SK-N-SH (cell line): ENCODE measurements at regions not wholly inside any gene's neighbourhood (a gene's known extent, or its start where the extent isn't known, plus 50 kb on each side); places are given as distances from the start of the nearest gene placed in this dataset.

Source experiments
- CTCF ChIA-PET: fragments of 300-600, 350-600 bp; formaldehyde crosslinking; extraction: SDS; loops from one replicate; lab custom pipeline; 2021; lab: Yijun Ruan, JAX
- POLR2A ChIA-PET: fragments of 350-600 bp; sonication (Branson Sonifier 250); formaldehyde crosslinking; extraction: SDS; loops from one replicate; lab custom pipeline; 2020; ENCODE audit warnings: antibody characterized with exemption, inconsistent platforms; lab: Yijun Ruan, JAX
- DNase-seq: peaks from one replicate; pipeline ENCODE4 v3.0.0; 2012
- H2AFZ ChIP-seq: fragments of 200-600 bp; sonication (generic); 2 replicates; pipeline ENCODE4 v1.8.1; 2016; ENCODE audit warnings: antibody characterized with exemption, mild to moderate bottlenecking, low read depth
- H3F3A ChIP-seq: fragments of 200-600 bp; sonication (generic); replicated peaks from 2 replicates; pipeline ENCODE3; 2016; ENCODE audit warnings: antibody characterized with exemption, mild to moderate bottlenecking; ENCODE audit not compliant: insufficient read depth
- H3K27ac ChIP-seq, 2 experiments: fragments of 200-500 bp in 1 of 2; fragments of 200-600 bp in 1 of 2; sonication (Bioruptor generic) in 1 of 2; sonication (generic), shearing (Covaris generic) in 1 of 2; 2 replicates each; pipeline versions ENCODE4 v1.5.1 to v1.6.1; 2014 to 2016; ENCODE audit warnings: low read depth in 2 of 2, inconsistent platforms in 1 of 2, low read length in 1 of 2, mild to moderate bottlenecking in 1 of 2, mixed read lengths in 1 of 2
- H3K27me3 ChIP-seq: fragments of 200-600 bp; sonication (generic), shearing (Covaris generic); 2 replicates; pipeline ENCODE4 v1.6.1; 2016; ENCODE audit warnings: mixed run types; ENCODE audit not compliant: insufficient read depth
- H3K36me3 ChIP-seq, 2 experiments: fragments of 200-500 bp in 1 of 2; fragments of 200-600 bp in 1 of 2; sonication (Bioruptor generic) in 1 of 2; sonication (generic) in 1 of 2; replicated peaks in 1 of 2; 2 replicates each; pipeline versions ENCODE3 to v1.5.1; 2014 to 2016; ENCODE audit warnings: low read length in 1 of 2, mild to moderate bottlenecking in 1 of 2; ENCODE audit not compliant: insufficient read depth in 2 of 2, control insufficient read depth in 1 of 2
- H3K4me1 ChIP-seq, 2 experiments: fragments of 200-500 bp in 1 of 2; fragments of 200-600 bp in 1 of 2; sonication (Bioruptor generic) in 1 of 2; sonication (generic), shearing (Covaris generic) in 1 of 2; 2 replicates each; pipeline versions ENCODE4 v1.5.1 to v1.6.1; 2014 to 2016; ENCODE audit warnings: low read depth in 1 of 2, low read length in 1 of 2, mixed run types in 1 of 2; ENCODE audit not compliant: insufficient read depth in 2 of 2, control insufficient read depth in 1 of 2
- H3K4me2 ChIP-seq: fragments of 200-600 bp; sonication (generic), shearing (Covaris generic); 2 replicates; pipeline ENCODE4 v1.6.1; 2017; ENCODE audit warnings: mixed run types
- H3K4me3 ChIP-seq, 2 experiments: fragments of 200-500 bp in 1 of 2; fragments of 200-600 bp in 1 of 2; sonication (Bioruptor generic) in 1 of 2; sonication (generic), shearing (Covaris generic) in 1 of 2; 2 replicates each; pipeline versions ENCODE4 v1.5.1 to v1.8.1; 2014 to 2016; ENCODE audit warnings: low read depth in 2 of 2, inconsistent platforms in 1 of 2, low read length in 1 of 2, mild to moderate bottlenecking in 1 of 2, mixed read lengths in 1 of 2, moderate library complexity in 1 of 2
- H3K79me2 ChIP-seq: fragments of 200-600 bp; sonication (generic); 2 replicates; pipeline ENCODE4 v1.8.1; 2017; ENCODE audit warnings: mild to moderate bottlenecking; ENCODE audit not compliant: insufficient read depth
- H3K9ac ChIP-seq: fragments of 200-600 bp; sonication (generic); 2 replicates; pipeline ENCODE4 v1.6.1; 2017; ENCODE audit warnings: mixed run types
- H3K9me2 ChIP-seq: fragments of 200-600 bp; sonication (generic); 2 replicates; pipeline ENCODE4 v1.6.1; 2017; ENCODE audit warnings: mixed run types
- H3K9me3 ChIP-seq: fragments of 200-600 bp; sonication (generic); 2 replicates; pipeline ENCODE4 v1.6.1; 2017; ENCODE audit warnings: mixed run types, mild to moderate bottlenecking, moderate library complexity
- H4K20me1 ChIP-seq: fragments of 200-600 bp; sonication (generic); 2 replicates; pipeline ENCODE4 v1.6.1; 2017; ENCODE audit warnings: mild to moderate bottlenecking, mixed run types; ENCODE audit not compliant: insufficient read depth
- CHD2 ChIP-seq: fragments of 150-350 bp; IDR thresholded peaks from 2 replicates; pipeline ENCODE4 v1.6.1; 2018; ENCODE audit warnings: low read length; ENCODE audit not compliant: partially characterized antibody
- EP300 ChIP-seq, 2 experiments: IDR thresholded peaks; 2 replicates each; pipeline versions ENCODE4 v1.4.0 to v1.6.1; 2012; ENCODE audit warnings: borderline replicate concordance in 1 of 2, low read depth in 1 of 2, low read length in 1 of 2
- EZH2phosphoT487 ChIP-seq: fragments of 200-600 bp; sonication (generic); IDR thresholded peaks from 2 replicates; pipeline ENCODE4 v1.6.1; 2017; ENCODE audit warnings: low read depth, mixed run types, mild to moderate bottlenecking, antibody characterized with exemption, moderate library complexity, borderline replicate concordance
- FOSL2 ChIP-seq: IDR thresholded peaks from 2 replicates; pipeline ENCODE4 v1.4.0; 2012; ENCODE audit warnings: low read depth, mild to moderate bottlenecking, moderate library complexity, borderline replicate concordance
- FOXJ3 ChIP-seq: sonication (generic); formaldehyde crosslinking; IDR thresholded peaks from 2 replicates; pipeline ENCODE4 v1.5.1; 2020; ENCODE audit warnings: mild to moderate bottlenecking, missing genetic modification reagents
- FOXM1 ChIP-seq: IDR thresholded peaks from 2 replicates; pipeline ENCODE4 v1.4.0; 2012; ENCODE audit warnings: low read depth, mild to moderate bottlenecking
- GABPA ChIP-seq: IDR thresholded peaks from 2 replicates; pipeline ENCODE4 v1.4.0; 2012; ENCODE audit warnings: low read depth, mild to moderate bottlenecking
- MEF2A ChIP-seq: IDR thresholded peaks from 2 replicates; pipeline ENCODE4 v1.4.0; 2012; ENCODE audit warnings: low read depth, borderline replicate concordance
- NRF1 ChIP-seq: IDR thresholded peaks from 2 replicates; pipeline ENCODE4 v1.6.1; 2012; ENCODE audit warnings: low read depth, mild to moderate bottlenecking, low read length
- RCOR1 ChIP-seq: fragments of 150-350 bp; IDR thresholded peaks from 2 replicates; pipeline ENCODE4 v1.6.1; 2017; ENCODE audit warnings: antibody characterized with exemption, low read length
- RXRA ChIP-seq: IDR thresholded peaks from 2 replicates; pipeline ENCODE4 v1.4.0; 2012; ENCODE audit warnings: low read depth, mild to moderate bottlenecking, borderline replicate concordance
- SIN3A ChIP-seq: IDR thresholded peaks from 2 replicates; pipeline ENCODE4 v1.6.1; 2012; ENCODE audit warnings: low read depth, mild to moderate bottlenecking, low read length, moderate library complexity, borderline replicate concordance
- SMC3 ChIP-seq: IDR thresholded peaks from 2 replicates; pipeline ENCODE4 v1.6.1; 2012; ENCODE audit warnings: low read depth, low read length, improper control_type of control experiment
- TCF12 ChIP-seq: IDR thresholded peaks from 2 replicates; pipeline ENCODE4 v1.4.0; 2012
- YY1 ChIP-seq: IDR thresholded peaks from 2 replicates; pipeline ENCODE4 v1.4.0; 2012; ENCODE audit warnings: low read depth, mild to moderate bottlenecking
- WGBS: methylation state at CpG from one replicate; pipeline ENCODE4 v1.1.6; 2017; ENCODE audit warnings: low lambda C conversion rate; 5-methylcytosine and 5-hydroxymethylcytosine counted together
- TF ChIP-seq, protein P1 (sequence below): IDR thresholded peaks from 2 replicates; pipeline ENCODE4 v1.4.0; 2012; ENCODE audit warnings: low read depth, borderline replicate concordance
- TF ChIP-seq, protein P2 (sequence below): IDR thresholded peaks from 2 replicates; pipeline ENCODE4 v1.4.0; 2012; ENCODE audit warnings: low read depth
- TF ChIP-seq, protein P3 (sequence below): IDR thresholded peaks from 2 replicates; pipeline ENCODE4 v1.4.0; 2012; ENCODE audit warnings: low read depth, borderline replicate concordance
- TF ChIP-seq, protein P4 (sequence below): fragments of 200-600 bp; sonication (generic); IDR thresholded peaks from 2 replicates; pipeline ENCODE4 v1.6.1; 2017; ENCODE audit warnings: antibody characterized with exemption, mild to moderate bottlenecking, moderate library complexity
- TF ChIP-seq, protein P5 (sequence below): IDR thresholded peaks from 2 replicates; pipeline ENCODE4; 2012

DNA sequence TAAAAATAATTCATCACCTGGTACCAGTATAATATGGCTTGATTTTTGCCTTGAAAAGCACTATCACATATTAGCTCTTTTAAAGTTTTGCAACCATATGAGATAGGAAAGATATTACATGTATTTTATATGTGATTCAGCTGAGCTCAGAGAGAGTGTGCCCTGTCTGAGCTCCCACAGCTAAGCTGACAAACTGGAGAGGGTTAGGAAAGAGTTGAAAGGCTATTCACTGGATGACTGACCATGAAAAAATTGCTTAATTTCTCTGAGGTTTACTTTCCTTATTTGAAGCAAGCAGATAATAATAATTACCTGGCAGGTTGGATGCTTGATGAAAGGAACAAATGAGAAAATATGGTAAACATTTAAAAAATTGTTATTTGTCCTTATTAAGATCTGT is 97.4 kb upstream of the CCDC80 start (continued):
- TF ChIP-seq, protein P1, sequence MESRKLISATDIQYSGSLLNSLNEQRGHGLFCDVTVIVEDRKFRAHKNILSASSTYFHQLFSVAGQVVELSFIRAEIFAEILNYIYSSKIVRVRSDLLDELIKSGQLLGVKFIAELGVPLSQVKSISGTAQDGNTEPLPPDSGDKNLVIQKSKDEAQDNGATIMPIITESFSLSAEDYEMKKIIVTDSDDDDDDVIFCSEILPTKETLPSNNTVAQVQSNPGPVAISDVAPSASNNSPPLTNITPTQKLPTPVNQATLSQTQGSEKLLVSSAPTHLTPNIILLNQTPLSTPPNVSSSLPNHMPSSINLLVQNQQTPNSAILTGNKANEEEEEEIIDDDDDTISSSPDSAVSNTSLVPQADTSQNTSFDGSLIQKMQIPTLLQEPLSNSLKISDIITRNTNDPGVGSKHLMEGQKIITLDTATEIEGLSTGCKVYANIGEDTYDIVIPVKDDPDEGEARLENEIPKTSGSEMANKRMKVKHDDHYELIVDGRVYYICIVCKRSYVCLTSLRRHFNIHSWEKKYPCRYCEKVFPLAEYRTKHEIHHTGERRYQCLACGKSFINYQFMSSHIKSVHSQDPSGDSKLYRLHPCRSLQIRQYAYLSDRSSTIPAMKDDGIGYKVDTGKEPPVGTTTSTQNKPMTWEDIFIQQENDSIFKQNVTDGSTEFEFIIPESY, result no peak
- no peak for TF ChIP-seq EZH2phosphoT487

DNA sequence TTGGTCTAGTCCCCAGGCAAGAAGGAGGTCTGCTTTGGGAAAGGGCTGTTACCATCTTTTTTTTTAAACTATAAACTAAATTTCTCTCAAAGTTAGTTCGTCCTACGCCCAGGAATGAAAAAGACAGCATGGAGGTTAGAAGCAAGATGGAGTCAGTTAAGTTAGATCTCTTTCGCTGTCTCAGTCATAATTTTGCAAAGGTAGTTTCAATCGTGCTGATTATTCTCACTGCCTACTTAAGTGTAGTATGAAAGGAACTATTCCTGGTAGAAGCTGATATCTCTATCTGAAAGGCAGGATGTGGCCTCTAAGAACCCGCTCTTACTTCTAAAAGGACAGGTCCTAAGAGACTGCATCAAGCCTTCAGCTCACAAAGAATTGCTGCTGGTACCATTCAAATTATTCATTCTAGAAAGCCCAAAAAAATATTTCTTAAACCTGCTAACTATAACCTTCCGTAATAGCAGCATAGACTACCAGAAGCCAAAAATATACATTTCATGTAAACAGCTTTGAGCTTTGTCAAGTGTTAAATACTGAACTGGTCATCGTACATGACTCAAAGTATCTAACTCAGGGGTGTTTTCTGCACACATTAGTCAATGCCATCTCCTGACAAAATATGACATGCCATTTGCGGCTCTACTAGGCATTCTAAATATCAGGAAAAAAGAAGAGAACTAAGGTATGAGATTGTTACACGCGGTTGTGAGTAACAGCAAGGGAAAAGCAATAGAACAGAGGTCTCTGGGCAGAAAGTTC is 96.0 kb upstream of the CCDC80 start:
- no peaks in the 10 kb centered on the region for H3K36me3 ChIP-seq
- H4K20me1 ChIP-seq, result no peaks in the 10 kb centered on the region
- no peaks in the 10 kb centered on the region; a peak in 1 of 4 replicates for H3K4me1 ChIP-seq
- H2AFZ ChIP-seq, result no peak overlapping the region
- ChIA-PET CTCF (interaction anchor here (0.6 to 3.3 kb wide), 4 partner anchors 14 to 272 kb away, joined by 3 to 83 read pairs (median 4); no protein-coding TSS in a partner anchor), POLR2A (no interaction called here)
- 88% methylated on average over 10 of the region's 10 CpGs for WGBS
- no peaks in the 10 kb centered on the region for H3F3A ChIP-seq
- no peak for DNase-seq
- H3K4me2 ChIP-seq, result no peak overlapping the region
- no peaks in the 10 kb centered on the region for H3K27me3 ChIP-seq
- no peaks in the 10 kb centered on the region for H3K79me2 ChIP-seq
- H3K9me3 ChIP-seq, result no peaks in the 10 kb centered on the region
- H3K27ac ChIP-seq, result no peak overlapping the region
- no peak overlapping the region for H3K4me3 ChIP-seq
- no peak overlapping the region for H3K9ac ChIP-seq
- no peaks in the 10 kb centered on the region for H3K9me2 ChIP-seq
- TF ChIP-seq SIN3A (no peak), CHD2 (no peak), MEF2A (no peak), FOSL2 (no peak), RCOR1 (no peak), SMC3 (no peak), FOXM1 (no peak), TCF12 (no peak), GABPA (no peak), NRF1 (no peak), FOXJ3 (CRISPR knock-in tag) (no peak), EP300 (IDR thresholded peaks at IDR 0.05; ENCODE audit: borderline replicate concordance in 1 of 2, low read depth in 1 of 2, low read length in 1 of 2) (no peak), RXRA (no peak), YY1 (no peak)
- TF ChIP-seq, protein P2, sequence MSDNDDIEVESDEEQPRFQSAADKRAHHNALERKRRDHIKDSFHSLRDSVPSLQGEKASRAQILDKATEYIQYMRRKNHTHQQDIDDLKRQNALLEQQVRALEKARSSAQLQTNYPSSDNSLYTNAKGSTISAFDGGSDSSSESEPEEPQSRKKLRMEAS, result no peak
- TF ChIP-seq, protein P3, sequence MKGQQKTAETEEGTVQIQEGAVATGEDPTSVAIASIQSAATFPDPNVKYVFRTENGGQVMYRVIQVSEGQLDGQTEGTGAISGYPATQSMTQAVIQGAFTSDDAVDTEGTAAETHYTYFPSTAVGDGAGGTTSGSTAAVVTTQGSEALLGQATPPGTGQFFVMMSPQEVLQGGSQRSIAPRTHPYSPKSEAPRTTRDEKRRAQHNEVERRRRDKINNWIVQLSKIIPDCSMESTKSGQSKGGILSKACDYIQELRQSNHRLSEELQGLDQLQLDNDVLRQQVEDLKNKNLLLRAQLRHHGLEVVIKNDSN, result no peak
- TF ChIP-seq, protein P1, result no peak
- TF ChIP-seq, protein P4, sequence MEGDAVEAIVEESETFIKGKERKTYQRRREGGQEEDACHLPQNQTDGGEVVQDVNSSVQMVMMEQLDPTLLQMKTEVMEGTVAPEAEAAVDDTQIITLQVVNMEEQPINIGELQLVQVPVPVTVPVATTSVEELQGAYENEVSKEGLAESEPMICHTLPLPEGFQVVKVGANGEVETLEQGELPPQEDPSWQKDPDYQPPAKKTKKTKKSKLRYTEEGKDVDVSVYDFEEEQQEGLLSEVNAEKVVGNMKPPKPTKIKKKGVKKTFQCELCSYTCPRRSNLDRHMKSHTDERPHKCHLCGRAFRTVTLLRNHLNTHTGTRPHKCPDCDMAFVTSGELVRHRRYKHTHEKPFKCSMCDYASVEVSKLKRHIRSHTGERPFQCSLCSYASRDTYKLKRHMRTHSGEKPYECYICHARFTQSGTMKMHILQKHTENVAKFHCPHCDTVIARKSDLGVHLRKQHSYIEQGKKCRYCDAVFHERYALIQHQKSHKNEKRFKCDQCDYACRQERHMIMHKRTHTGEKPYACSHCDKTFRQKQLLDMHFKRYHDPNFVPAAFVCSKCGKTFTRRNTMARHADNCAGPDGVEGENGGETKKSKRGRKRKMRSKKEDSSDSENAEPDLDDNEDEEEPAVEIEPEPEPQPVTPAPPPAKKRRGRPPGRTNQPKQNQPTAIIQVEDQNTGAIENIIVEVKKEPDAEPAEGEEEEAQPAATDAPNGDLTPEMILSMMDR, result no peak
- TF ChIP-seq, protein P5, sequence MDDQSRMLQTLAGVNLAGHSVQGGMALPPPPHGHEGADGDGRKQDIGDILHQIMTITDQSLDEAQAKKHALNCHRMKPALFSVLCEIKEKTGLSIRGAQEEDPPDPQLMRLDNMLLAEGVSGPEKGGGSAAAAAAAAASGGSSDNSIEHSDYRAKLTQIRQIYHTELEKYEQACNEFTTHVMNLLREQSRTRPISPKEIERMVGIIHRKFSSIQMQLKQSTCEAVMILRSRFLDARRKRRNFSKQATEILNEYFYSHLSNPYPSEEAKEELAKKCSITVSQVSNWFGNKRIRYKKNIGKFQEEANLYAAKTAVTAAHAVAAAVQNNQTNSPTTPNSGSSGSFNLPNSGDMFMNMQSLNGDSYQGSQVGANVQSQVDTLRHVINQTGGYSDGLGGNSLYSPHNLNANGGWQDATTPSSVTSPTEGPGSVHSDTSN, result no peak
